H9 (cell line): ENCODE measurements at regions not wholly inside any gene's neighbourhood (a gene's known extent, or its start where the extent isn't known, plus 50 kb on each side); places are given as distances from the start of the nearest gene placed in this dataset.
A peak's percentile ranks its signal among the peaks of the same experiment; 100 is the strongest.

Experiments
- DNase-seq: peaks from one replicate; pipeline ENCODE4 v3.0.0-alpha.2; 2017
- H2AFZ ChIP-seq: one replicate; pipeline ENCODE4 v1.6.1; 2013; ENCODE audit warnings: mild to moderate bottlenecking, low read length, control low read depth, moderate library complexity
- H2AK5ac ChIP-seq: 2 replicates; pipeline ENCODE4 v1.6.1; 2013; ENCODE audit warnings: low read length, control low read depth, mixed read lengths; ENCODE audit not compliant: insufficient read length
- H2BK120ac ChIP-seq: one replicate; pipeline ENCODE4 v1.6.1; 2013; ENCODE audit warnings: low read depth, mild to moderate bottlenecking, low read length, control low read depth, inconsistent platforms; ENCODE audit not compliant: poor library complexity, severe bottlenecking
- H2BK12ac ChIP-seq: 2 replicates; pipeline ENCODE4 v1.6.1; 2013; ENCODE audit warnings: low read length, control low read depth, mixed read lengths, low read depth; ENCODE audit not compliant: insufficient read length
- H2BK15ac ChIP-seq: 2 replicates; pipeline ENCODE4 v1.6.1; 2013; ENCODE audit warnings: low read depth, low read length, control low read depth
- H2BK20ac ChIP-seq: one replicate; pipeline ENCODE4 v1.6.1; 2013; ENCODE audit warnings: low read depth, mild to moderate bottlenecking, low read length, control low read depth, inconsistent platforms; ENCODE audit not compliant: poor library complexity, severe bottlenecking
- H2BK5ac ChIP-seq: 2 replicates; pipeline ENCODE4 v1.6.1; 2013; ENCODE audit warnings: low read length, control low read depth, mixed read lengths; ENCODE audit not compliant: insufficient read length
- H3K14ac ChIP-seq: 2 replicates; pipeline ENCODE4 v1.6.1; 2013; ENCODE audit warnings: low read length, control low read depth; ENCODE audit not compliant: insufficient read depth
- H3K18ac ChIP-seq: 2 replicates; pipeline ENCODE4 v1.6.1; 2013; ENCODE audit warnings: low read depth, mild to moderate bottlenecking, mixed read lengths, low read length, control low read depth; ENCODE audit not compliant: insufficient read length
- H3K23ac ChIP-seq: 2 replicates; pipeline ENCODE4 v1.6.1; 2013; ENCODE audit warnings: low read length, control low read depth, mixed read lengths, low read depth; ENCODE audit not compliant: insufficient read length
- H3K23me2 ChIP-seq: 2 replicates; pipeline ENCODE4 v1.6.1; 2013; ENCODE audit warnings: low read depth, mild to moderate bottlenecking, mixed read lengths, low read length, control low read depth; ENCODE audit not compliant: insufficient read length, poor library complexity, severe bottlenecking
- H3K27ac ChIP-seq: 2 replicates; pipeline ENCODE4 v1.5.1; 2013; ENCODE audit warnings: low read length, control low read depth, mixed read lengths, low read depth; ENCODE audit not compliant: insufficient read length
- H3K27me3 ChIP-seq: 2 replicates; pipeline ENCODE4 v1.6.1; 2013; ENCODE audit warnings: low read length, control low read depth, inconsistent platforms; ENCODE audit not compliant: insufficient read depth
- H3K4ac ChIP-seq: 2 replicates; pipeline ENCODE4 v1.6.1; 2013; ENCODE audit warnings: low read depth, mild to moderate bottlenecking, control low read depth, inconsistent platforms, low read length, moderate library complexity
- H3K4me1 ChIP-seq: 2 replicates; pipeline ENCODE4 v1.6.1; 2013; ENCODE audit warnings: low read length, control low read depth, inconsistent platforms; ENCODE audit not compliant: insufficient read depth
- H3K4me2 ChIP-seq: 2 replicates; pipeline ENCODE4 v1.6.1; 2013; ENCODE audit warnings: low read length, control low read depth, mixed read lengths; ENCODE audit not compliant: insufficient read length, insufficient read depth
- H3K56ac ChIP-seq: 2 replicates; pipeline ENCODE4 v1.6.1; 2013; ENCODE audit warnings: low read depth, mild to moderate bottlenecking, mixed read lengths, low read length, control low read depth; ENCODE audit not compliant: insufficient read length
- H3K79me1 ChIP-seq: 2 replicates; pipeline ENCODE4 v1.6.1; 2013; ENCODE audit warnings: low read depth, mild to moderate bottlenecking, moderate library complexity, low read length, control low read depth, inconsistent platforms; ENCODE audit not compliant: insufficient read depth, poor library complexity, severe bottlenecking
- H3K79me2 ChIP-seq: 2 replicates; pipeline ENCODE4 v1.6.1; 2013; ENCODE audit warnings: low read length, control low read depth, inconsistent platforms; ENCODE audit not compliant: insufficient read depth
- H3K9ac ChIP-seq: 2 replicates; pipeline ENCODE4 v1.6.1; 2013; ENCODE audit warnings: low read length, control low read depth, mixed read lengths; ENCODE audit not compliant: insufficient read length; ENCODE audit errors: extremely low read depth
- H3K9me3 ChIP-seq: one replicate; pipeline ENCODE4 v1.6.1; 2013; ENCODE audit warnings: low read depth, low read length, inconsistent platforms; ENCODE audit not compliant: control insufficient read depth
- H3T11ph ChIP-seq: one replicate; pipeline ENCODE4 v1.6.1; 2013; ENCODE audit warnings: mild to moderate bottlenecking, low read length, control low read depth, inconsistent platforms
- H4K20me1 ChIP-seq: one replicate; pipeline ENCODE4 v1.6.1; 2013; ENCODE audit not compliant: control insufficient read depth, insufficient read length, insufficient read depth
- H4K5ac ChIP-seq: 2 replicates; pipeline ENCODE4 v1.6.1; 2013; ENCODE audit warnings: low read depth, mild to moderate bottlenecking, mixed read lengths, low read length, control low read depth; ENCODE audit not compliant: insufficient read length
- H4K8ac ChIP-seq: replicated peaks from 2 replicates; pipeline ENCODE4 v1.6.1; 2013; ENCODE audit warnings: low read length, control low read depth, mixed read lengths, low read depth; ENCODE audit not compliant: insufficient read length
- H4K91ac ChIP-seq: 2 replicates; pipeline ENCODE4 v1.6.1; 2013; ENCODE audit warnings: low read depth, mild to moderate bottlenecking, moderate library complexity, mixed read lengths, low read length, control low read depth; ENCODE audit not compliant: insufficient read length
- H3K27ac Mint-ChIP-seq, 3 experiments: 2 replicates in 2 of 3; 3 replicates in 1 of 3; pipeline ENCODE4 v1.8.0; 2020 to 2021; ENCODE audit warnings: mixed read lengths in 3 of 3, mild to moderate bottlenecking in 1 of 3, moderate library complexity in 1 of 3
- H3K27me3 Mint-ChIP-seq: 2 replicates; pipeline ENCODE4 v1.8.0; 2021; ENCODE audit warnings: low read depth, mild to moderate bottlenecking, moderate library complexity, mixed read lengths
- H3K36me3 Mint-ChIP-seq, 3 experiments: 2 replicates in 2 of 3; 3 replicates in 1 of 3; pipeline ENCODE4 v1.8.0; 2020 to 2021; ENCODE audit warnings: low read depth in 3 of 3, mixed read lengths in 3 of 3; ENCODE audit not compliant: insufficient read depth in 1 of 3
- H3K4me1 Mint-ChIP-seq, 2 experiments: 2 replicates each; pipeline ENCODE4 v1.8.0; 2020; ENCODE audit warnings: mixed read lengths in 2 of 2
- H3K4me3 Mint-ChIP-seq, 2 experiments: 2 replicates in 1 of 2; 3 replicates in 1 of 2; pipeline ENCODE4 v1.8.0; 2020 to 2021; ENCODE audit warnings: mild to moderate bottlenecking in 2 of 2, mixed read lengths in 2 of 2, moderate library complexity in 1 of 2
- H3K9me3 Mint-ChIP-seq, 2 experiments: 2 replicates in 1 of 2; 3 replicates in 1 of 2; pipeline ENCODE4 v1.8.0; 2020; ENCODE audit warnings: mild to moderate bottlenecking in 2 of 2, mixed read lengths in 2 of 2, moderate library complexity in 1 of 2
- CTCF ChIP-seq: fragments of 200-600 bp; sonication (generic); conservative IDR thresholded peaks from 3 replicates; pipeline ENCODE4 v1.8.0; 2021; ENCODE audit warnings: antibody characterized with exemption, mild to moderate bottlenecking
- WGBS: extraction: QIAGEN DNeasy Blood & Tissue Kit; methylation state at CpG from one replicate; pipeline ENCODE4 v1.1.7; 2013; ENCODE audit warnings: missing lambda C conversion rate, low lambda C conversion rate, mixed read lengths; ENCODE audit not compliant: insufficient read length; ENCODE audit errors: extremely low coverage; 5-methylcytosine and 5-hydroxymethylcytosine counted together

GRCh38 chr2:59786684-59787083 is 766.8 kb downstream of the BCL11A start:
- Histone ChIP-seq H3K14ac (no peak overlapping the region), H3K23ac (no peak overlapping the region), H3K9ac (no peak overlapping the region), H4K20me1 (no peaks in the 10 kb centered on the region), H4K8ac (no peak overlapping the region), H2AFZ (no peak overlapping the region), H3K56ac (no peak overlapping the region), H2BK5ac (no peak overlapping the region), H4K5ac (no peak overlapping the region), H2BK15ac (no peak overlapping the region), H4K91ac (no peak overlapping the region), H3K4me1 (peaks cover 5% of the 10 kb centered on the region; the same call in 1 of the 2 replicates), H3K4ac (no peak overlapping the region), H3K27ac (no peak overlapping the region), H3K9me3 (no peaks in the 10 kb centered on the region), H2AK5ac (no peak overlapping the region), H2BK120ac (no peak overlapping the region), H3K79me1 (no peaks in the 10 kb centered on the region), H3K23me2 (no peaks in the 10 kb centered on the region), H3K27me3 (no peaks in the 10 kb centered on the region), H3K79me2 (no peaks in the 10 kb centered on the region), H3K4me2 (no peak overlapping the region), H2BK20ac (no peak overlapping the region), H3T11ph (no peak overlapping the region), H3K18ac (no peak overlapping the region), H2BK12ac (no peak overlapping the region)
- no peaks in the 10 kb centered on the region for H3K36me3 Mint-ChIP-seq
- no peak overlapping the region for H3K4me3 Mint-ChIP-seq
- no peak for DNase-seq
- no CpG with 5 or more reads among the region's 1 CpG for WGBS
- 0 out of 7 replicates have a peak overlapping the region, but pooled peaks of 1 of the 3 experiments have one; percentile 44 for H3K27ac Mint-ChIP-seq
- H3K27me3 Mint-ChIP-seq: no peaks in the 10 kb centered on the region
- H3K4me1 Mint-ChIP-seq: peaks cover 33 to 36% of the 10 kb centered on the region in 2 experiments
- H3K9me3 Mint-ChIP-seq: no peaks in the 10 kb centered on the region
- no peak for TF ChIP-seq CTCF
